GM19351 (cell line): ENCODE measurements at regions not wholly inside any gene's neighbourhood (a gene's known extent, or its start where the extent isn't known, plus 50 kb on each side); places are given as distances from the start of the nearest gene placed in this dataset.
"Not testable (repeated sequence)": the region's sequence is repeated elsewhere in the genome, so short reads cannot be mapped to it uniquely, and the experiment has no call there.

Source experiments
- ATAC-seq: cut with Tn5 transposase; IDR thresholded peaks from one replicate; pipeline ENCODE4 v1.9.1; 2021; ENCODE audit warnings: mild to moderate bottlenecking, moderate library complexity; ENCODE audit not compliant: unreplicated experiment

DNA sequence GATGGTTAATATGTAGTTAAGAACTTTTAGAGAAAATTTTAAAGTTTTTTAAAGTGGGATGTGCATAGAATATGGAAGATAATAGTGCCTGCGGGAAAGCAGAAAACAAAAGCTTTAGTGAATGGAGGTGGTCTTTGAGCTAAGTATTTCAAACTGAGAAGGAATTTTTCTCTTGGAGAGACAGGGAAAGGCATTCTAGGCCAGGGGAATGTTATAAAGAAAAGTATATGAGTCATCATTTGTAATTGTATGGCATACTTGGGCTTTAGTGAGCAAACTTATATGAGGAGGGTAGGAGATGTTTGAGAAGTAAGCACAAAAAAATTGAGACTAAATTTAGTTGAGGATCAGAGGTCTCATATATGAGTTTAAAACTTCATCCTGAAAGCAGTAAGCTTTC lies 467.0 kb downstream of the PPARGC1A start:
- ATAC-seq = no peak

DNA sequence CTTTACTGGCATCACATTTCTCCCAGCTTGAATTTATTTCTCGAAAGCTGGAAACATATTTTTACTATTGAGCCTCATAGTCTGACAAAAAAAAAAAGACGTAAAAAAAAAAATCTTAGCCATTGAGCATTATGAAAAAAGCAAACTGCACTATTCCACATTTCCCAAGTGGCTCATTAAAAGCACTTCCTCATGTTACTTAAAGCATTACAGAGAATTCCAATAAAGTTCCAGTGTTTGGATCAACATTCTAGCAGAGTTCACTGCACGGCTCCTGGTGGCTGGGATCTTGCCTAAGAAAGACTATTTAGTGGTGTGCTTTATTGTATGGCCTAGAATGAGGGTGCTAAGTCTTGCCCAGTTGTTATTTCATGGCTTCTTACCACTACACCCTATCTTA lies 476.2 kb downstream of the PPARGC1A start:
- ATAC-seq = no peak

DNA sequence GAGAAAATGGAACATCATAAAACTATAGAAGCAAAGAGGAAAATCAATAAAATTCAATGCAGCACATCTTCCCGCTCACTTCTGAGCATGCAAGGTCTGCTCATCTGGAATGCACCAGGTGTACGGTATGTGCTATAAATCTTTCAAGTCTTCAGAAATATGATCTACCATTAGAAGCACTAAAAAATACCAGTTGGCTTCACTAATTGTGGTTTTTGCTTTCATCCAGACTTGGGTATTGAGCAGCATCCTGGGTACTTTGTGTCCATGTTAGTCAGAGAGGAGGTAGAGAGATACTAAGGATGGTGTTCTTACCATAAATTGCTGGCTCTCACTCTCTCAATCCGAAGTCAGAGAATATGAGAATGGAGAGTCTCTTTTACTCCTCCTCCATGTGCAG lies 477.1 kb downstream of the PPARGC1A start:
- no peak for ATAC-seq

DNA sequence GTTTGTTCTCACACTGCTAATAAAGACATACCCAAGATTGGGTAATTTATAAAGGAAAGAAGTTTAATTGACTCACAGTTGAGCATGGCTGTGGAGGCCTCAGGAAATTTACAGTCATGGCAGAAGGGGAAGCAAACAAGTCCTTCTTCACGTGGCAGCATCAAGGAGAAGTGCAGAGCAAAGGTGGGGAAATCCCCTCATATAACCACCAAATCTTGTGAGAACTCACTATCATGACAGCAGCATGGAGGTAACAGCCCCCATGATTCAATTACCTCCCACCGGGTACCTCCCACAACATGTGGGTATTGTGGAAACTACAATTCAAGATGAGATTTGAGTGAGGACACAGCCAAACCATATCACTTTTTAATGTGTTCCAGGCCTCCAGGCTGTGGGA lies 480.9 kb downstream of the PPARGC1A start:
- ATAC-seq = not testable (repeated sequence)

DNA sequence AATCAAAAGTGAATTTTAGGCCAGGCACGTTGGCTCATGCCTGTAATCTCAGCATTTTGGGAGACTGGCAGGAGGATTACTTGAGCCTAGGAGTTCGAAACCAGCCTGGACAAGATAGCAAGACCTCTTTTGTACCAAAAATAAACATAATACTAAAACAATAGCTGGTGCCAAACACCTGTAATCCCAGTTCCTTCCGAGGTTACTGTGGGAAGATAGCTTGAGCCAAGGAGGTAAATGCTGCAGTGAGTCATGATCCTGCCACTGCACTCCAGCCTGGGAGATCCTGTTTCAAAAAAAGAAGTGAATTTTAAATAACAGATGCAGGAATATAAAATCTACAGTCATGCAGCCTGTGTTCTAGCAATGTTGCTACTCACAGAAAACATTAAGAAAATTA lies 488.3 kb downstream of the PPARGC1A start:
- ATAC-seq = no peak

DNA sequence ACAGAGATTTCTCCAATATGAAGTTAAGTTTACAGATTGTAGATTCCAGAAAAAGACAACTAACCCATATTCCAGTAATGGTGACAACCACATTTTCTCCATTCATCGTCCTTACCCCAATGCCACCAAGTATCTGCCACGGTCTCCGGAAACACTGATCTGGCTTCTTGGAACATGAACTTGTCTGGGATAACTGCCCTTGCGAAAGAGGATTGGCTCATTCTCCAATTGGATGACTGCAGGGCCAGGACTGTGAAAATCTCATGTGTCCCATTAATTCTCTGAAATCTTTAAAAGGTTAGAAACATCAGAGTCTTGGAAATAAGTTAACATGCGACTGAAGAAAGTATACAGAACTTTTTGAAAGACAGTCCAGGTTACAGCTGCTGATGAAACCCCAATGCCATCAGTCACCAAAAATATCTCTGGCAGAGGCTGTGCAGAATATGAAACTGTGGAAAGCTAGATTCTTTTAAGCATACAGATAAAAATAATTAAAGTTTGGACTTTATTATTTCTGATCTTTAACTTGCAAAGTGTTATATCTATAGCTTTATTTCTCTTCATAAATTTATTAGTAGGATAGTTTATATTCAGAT lies 496.9 kb downstream of the PPARGC1A start:
- no peak for ATAC-seq

DNA sequence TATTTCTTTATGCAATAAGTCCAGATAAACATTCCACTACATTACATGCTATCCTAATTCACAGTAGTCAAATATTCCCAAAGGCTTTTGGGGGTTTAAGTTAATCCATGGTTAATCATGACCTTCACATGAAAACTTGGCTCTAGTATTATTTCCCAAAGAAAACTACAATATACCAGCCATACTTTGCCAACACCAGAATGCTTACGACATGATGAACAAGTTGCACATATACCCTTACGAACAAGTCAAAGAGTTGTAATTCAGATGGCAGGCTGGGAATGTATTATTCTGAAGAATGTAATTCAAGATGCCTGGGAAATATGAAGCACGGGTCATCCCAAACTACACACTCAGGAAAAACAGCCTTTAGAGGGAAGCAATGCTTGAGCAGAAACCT lies 499.6 kb downstream of the PPARGC1A start:
- ATAC-seq = no peak

DNA sequence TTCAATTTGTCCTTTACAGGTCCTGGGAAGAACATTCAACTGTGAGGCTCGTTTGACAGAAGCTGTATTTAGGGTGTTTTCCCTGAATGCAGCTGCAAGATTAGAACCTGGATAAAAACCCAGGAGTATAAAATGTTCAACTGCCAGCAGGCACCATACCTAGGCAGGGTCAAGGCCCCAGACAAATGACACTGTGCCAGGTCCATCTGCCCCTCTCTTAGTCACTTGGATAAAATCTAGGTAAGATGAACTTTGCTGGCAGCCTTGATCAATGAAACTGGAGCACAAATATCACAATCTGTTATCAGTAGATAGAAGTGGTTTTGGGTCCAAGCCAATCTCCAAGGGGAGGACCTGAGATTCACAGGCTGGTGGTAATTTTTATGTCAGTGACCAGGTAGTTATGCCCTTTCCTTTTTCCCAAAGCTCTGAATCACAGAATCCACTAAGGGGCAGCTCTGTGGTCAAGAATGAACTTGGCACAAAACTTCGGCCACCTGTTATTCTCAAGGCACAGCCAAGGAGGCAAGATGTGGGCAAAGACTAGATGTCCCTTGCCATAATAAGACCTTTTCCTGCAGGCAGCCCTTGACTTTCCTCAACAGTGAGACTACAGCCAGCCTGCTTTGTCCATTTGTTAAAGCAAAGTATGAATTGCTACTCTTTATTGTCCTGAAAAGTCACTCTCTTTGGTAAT lies 501.0 kb downstream of the PPARGC1A start:
- no peak for ATAC-seq

DNA sequence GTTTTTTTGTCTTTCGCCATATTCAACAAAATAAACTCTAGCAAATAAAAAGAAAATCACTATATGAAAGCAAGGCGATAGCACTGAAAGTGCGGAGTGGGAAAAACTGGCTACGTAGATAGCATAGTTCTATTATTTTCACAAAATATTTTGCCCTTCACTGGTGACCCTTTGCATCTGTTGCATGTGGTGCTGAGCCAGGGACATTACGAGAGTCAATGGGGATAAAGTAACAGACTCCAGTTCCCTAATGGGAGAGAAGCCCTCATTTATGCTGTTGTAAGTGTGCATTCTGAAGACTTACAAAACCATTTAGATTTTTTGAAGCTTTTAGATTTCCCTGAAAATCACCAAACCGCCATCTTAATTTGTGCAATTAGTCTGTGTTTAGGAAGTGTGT lies 501.6 kb downstream of the PPARGC1A start:
- no peak for ATAC-seq

DNA sequence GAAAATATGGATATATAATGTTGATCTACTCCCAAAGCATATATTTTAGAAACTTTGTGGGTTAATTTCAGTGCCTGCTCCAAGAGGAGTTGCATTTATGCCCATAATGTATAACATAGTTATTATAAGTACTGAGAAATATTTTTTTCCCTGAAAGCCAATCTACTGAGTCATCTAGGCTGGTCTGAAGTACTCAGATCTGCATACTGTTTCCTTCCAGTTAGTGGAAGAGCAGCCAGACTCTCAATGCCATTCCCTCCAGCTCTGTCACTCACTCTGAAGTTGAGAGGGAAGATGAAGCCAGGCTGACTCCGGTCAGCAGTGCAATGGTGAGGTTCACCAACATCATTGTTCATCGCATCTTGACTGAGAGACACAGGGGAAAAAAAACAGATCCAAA lies 505.1 kb downstream of the PPARGC1A start:
- ATAC-seq = no peak

DNA sequence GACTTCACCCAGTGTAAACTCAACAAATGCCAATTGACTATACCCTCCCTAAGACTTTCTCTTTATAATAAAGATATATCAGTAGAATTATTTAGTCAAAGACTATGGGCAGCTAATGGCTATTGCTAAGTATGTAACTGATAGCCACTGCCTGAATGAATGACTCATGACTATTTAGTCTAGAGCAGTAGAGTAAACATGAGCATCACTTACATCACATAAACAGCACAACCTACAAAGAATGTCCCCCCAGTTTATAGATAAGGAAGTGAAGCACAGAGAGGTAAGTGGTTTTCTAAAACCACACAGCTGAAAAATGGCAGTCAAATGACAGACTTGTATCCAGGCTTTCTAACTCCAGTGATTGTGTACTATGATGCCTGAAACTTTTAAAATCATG lies 507.0 kb downstream of the PPARGC1A start:
- ATAC-seq = no peak

DNA sequence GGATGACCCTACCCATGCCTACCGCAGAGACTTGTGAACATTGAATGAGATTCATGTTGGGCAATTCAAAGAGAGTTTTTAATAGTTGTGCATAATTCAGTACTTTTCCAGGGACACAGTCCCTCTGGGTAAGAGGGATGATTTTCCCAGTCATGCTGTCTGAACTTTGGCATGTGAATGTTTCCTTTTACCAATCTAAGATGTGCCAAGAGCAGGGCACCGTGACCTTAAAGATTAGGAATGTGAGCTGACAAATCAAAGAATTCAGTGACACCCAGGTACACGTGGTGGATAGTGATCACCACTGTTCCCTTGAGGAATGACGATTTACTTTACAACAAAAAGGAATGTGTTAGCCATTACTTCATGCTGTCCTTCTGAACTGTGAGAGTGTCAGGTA lies 515.6 kb downstream of the PPARGC1A start:
- ATAC-seq = no peak

DNA sequence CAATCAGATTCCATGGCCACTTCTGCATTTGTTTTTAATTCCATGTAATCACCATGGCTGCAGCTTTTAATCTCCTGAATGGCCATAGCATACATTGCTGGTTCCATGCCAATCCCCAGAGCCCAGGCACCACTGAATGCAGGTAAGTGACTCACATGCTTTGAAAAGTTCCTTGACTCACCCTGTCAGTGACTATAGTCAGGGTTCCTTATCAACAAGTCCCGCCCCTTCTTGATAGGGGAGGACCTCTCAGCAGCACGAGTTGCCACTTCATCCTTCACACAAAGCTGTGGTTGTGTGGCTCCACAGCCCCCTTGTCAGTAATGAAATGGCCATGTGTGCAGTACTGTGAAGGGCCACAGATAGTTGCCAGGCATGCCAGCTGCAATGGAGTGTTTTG lies 516.6 kb downstream of the PPARGC1A start:
- no peak for ATAC-seq

DNA sequence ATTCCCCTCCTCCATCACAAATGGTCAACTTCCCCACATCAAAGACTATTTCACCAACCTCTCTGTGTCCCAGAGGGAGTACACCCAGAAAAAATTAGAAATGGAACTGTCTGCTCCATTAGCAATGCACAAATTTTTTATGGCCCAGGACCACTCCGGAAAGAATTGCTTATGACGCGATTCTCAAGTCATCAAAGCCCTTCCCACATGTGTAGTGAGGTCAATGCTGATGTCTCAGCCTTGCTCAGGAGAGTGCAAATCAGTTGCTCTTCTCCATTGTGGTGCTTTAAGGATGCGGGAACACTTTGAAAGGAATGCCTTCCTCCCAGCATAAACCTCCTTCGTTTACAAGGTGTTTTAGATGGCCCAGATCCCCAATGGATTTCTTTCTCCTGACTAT lies 518.3 kb downstream of the PPARGC1A start:
- ATAC-seq = no peak

DNA sequence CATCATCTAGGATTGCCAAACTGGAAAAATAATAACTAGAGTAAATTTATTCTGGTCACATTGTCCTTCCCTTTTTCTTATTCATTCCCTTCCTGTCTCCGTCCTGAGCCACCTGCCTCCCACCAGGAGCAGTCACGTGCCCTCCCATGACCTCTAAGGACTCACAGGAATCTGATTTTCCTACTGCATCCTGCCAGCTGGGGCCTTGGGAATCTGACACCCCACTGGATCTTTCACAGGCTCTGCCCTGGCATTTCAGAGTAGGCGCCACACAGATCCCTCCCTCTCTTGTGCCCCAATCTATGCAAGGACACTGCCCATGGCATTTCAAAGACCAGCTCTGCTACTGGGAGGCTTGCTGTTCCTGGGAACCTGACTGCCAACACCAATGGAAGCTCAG lies 520.5 kb downstream of the PPARGC1A start:
- no peak for ATAC-seq

DNA sequence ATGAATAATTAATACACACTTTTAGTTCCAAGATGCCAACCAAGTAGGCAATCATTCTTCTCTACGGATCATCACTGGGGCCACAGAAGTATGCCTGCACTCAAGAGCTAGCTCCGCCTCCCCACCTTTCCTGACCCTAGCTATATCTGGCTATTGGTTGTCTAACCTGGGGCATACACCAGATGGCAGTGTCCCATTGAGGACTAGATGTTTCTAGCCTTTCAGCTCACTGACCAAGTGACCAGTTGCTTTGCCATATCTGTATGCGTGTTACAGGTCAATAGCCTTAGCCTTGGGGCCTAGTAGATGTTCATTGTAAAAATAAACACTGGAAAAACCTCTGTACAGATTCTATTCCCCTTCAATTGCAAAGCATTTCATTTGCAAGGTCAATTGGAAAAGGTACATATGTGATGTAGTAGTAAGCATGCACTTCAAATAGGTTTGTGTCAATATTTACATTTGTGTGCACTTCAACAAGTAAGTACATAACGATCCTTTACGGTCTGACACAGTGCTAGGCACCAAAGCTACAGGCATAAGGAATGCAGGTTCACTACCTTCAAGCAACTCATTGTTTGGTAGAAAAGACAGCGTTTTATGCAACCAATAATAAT lies 521.7 kb downstream of the PPARGC1A start:
- no peak for ATAC-seq

DNA sequence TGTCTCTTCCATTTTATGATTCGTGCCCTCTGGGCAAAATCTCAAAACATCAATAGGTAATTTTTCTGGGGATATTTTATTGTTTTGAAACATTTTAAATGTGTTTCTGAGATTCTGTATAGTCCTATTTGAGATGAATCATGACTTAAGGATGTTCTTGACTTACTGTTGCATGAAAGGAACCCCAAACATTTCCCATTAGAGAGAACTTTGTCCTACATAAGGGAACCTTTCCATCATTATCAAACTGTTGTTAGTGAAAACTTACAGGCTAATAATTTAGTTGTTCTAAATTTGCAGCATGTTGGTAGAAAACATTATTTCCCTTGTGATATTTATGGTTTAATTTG lies 523.3 kb downstream of the PPARGC1A start:
- ATAC-seq = no peak

DNA sequence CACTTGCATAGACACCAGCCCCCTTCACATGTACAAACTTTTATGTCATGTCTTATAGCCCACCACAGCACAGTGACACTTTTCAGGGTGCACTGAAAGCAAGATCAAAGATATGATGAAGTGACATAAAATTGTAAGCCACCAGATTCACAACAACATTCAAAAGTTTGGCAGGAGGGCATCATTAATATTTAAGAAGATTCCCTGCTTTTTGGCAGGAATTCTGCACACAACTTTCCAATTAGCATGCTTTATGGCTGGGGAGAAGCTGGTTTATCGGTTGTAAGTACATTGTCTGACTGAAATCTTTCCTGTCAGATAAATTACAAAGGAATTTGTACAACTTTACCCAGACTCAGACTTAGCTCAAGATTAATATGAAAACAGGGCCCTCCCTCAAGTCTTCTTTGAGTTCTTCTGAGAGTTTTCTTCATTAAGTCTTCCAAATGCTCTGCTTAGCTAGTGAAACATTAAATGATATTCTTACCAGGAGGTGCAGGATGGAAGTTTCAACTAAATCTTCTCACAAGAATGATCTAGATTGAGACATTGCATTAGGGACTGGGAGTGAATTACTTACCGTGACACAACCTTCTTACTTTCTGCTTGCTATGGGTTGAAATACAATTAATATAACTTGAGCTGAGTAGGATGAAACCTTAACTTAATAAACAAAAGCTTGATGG lies 523.8 kb downstream of the PPARGC1A start:
- no peak for ATAC-seq

DNA sequence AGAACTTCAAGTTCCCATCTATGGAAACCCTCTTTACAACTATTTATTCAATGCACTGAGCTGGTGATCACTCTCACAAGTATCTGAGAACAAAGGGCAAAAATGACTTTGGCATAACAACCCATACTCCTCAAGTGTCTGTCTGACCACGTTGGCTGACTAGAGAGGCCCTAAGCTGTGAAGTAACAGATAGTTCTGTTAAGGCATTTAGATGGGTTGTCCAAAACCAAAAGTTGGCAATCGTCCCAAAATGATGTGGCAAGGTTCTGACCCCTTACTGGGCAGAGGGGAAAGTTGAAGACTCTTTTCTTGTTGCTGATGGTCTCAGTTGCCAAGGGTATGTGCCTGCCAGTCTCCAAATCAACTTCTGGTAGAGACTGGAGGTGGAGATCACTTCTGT lies 524.8 kb downstream of the PPARGC1A start:
- no peak for ATAC-seq

DNA sequence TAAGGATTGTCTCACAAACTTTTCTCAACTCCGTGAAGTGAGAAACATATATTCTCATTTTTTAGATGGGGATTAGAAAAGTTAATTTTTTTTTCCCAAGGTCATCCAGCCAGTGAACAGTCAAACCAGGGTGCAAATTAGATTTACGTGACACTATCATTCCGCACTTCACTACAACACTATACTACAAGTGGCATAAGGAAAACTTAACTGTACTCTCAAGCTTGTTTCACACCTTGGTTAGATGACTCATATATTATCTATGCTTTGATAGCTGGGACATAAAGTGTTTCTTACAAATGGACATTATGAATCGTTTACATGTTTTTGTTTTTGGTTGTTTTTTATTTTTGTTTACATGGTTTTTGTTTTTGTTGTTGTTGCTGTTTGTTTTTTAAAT lies 525.7 kb downstream of the PPARGC1A start:
- ATAC-seq = no peak

DNA sequence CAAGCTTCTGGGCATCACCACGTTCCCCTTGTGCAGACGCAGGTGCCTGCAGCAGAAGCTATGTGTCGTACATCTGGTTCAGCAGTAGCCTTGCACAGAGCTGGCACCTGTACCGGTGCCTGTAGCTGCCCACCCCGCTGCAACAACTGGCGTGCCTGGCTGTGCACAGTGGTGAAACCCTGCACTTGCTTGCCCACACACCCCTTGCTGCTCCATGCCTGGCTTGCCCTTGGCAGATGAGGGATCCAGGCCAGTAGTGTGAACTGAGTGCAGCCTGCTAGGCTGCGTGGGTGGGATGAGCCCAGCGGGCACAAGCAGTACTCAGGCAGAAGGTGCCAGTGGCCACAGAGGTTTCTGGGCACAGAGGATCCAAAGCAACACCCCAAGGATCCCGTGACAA lies 528.4 kb downstream of the PPARGC1A start:
- no peak for ATAC-seq

DNA sequence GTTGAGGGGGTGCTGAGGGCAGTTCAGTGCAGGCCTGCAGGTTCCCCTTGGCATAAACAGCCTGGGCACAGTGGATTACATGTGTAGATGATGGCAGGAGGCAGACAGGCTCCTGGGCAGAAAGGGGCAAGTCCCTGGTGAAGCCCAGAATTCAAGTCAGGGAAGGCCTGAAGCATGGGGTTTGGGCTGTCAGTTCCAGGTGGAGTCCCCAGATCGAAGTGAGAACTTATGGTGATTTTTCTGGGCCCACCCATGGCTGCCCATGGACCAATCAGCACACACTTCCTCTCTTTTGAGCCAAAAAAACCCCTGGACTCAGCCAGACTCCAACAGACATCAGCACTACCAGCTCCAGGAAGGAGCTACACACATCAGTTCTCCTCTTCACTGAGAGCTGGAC lies 529.1 kb downstream of the PPARGC1A start:
- no peak for ATAC-seq
